H1 (cell line): ENCODE measurements at regions not wholly inside any gene's neighbourhood (a gene's known extent, or its start where the extent isn't known, plus 50 kb on each side); places are given as distances from the start of the nearest gene placed in this dataset.

Source experiments
- SP4 ChIP-seq: IDR thresholded peaks from 2 replicates; pipeline ENCODE4 v1.6.1; 2012; ENCODE audit warnings: low read length, inconsistent platforms

DNA sequence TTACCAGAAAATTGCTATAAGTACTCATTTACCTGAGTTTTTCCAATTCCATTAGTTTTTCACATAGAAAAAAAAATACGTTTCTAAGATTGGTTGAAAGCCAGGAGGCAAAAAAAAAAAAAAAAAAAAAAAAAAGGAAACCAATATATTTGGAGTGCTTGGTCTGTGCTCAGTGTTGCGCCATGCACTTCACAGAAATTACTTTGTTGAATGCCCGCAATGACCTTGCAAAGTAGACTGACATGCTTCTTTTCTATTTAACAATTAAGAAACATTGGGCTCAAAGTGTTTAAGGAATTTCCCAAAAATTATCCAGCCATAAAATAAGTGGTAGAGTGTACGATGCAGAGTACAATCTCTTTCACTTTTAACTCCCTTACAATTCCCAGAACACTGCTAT lies 65.2 kb upstream of the PAPPA start (continued):
- TF ChIP-seq SP4: no peak
